Neural cell (in vitro differentiated cells): ENCODE measurements at regions not wholly inside any gene's neighbourhood (a gene's known extent, or its start where the extent isn't known, plus 50 kb on each side); places are given as distances from the start of the nearest gene placed in this dataset.

ENCODE experiments used
- H2AFZ ChIP-seq: fragments of 200-600, 300-800 bp; sonication (generic), shearing (Covaris generic); 2 replicates; pipeline ENCODE4 v1.6.0; 2014; ENCODE audit warnings: low read depth, mild to moderate bottlenecking, antibody characterized with exemption, low read length, moderate library complexity
- H3F3A ChIP-seq: fragments of 200-600 bp; shearing (Covaris generic); 2 replicates; pipeline ENCODE4 v1.6.1; 2016; ENCODE audit warnings: mild to moderate bottlenecking, moderate library complexity, mixed read lengths, antibody characterized with exemption, low read length; ENCODE audit not compliant: insufficient read depth, poor library complexity, severe bottlenecking
- H3K27ac ChIP-seq: fragments of 200-600, 300-800 bp; sonication (generic), shearing (Covaris generic); 2 replicates; pipeline ENCODE4 v1.5.1; 2014; ENCODE audit warnings: mild to moderate bottlenecking, low read length, moderate library complexity
- H3K27me3 ChIP-seq: fragments of 300-800, 200-600 bp; sonication (generic), shearing (Covaris generic); 2 replicates; pipeline ENCODE4 v1.6.0; 2014; ENCODE audit warnings: mild to moderate bottlenecking, low read depth, low read length, moderate library complexity; ENCODE audit not compliant: insufficient read depth
- H3K36me3 ChIP-seq: fragments of 300-800, 200-600 bp; sonication (generic), shearing (Covaris generic); 2 replicates; pipeline ENCODE4 v1.5.1; 2014; ENCODE audit warnings: mild to moderate bottlenecking, antibody characterized with exemption, low read length, moderate library complexity; ENCODE audit not compliant: insufficient read depth
- H3K4me2 ChIP-seq: fragments of 300-800, 200-600 bp; sonication (generic), shearing (Covaris generic); 2 replicates; pipeline ENCODE4 v1.6.0; 2014; ENCODE audit warnings: mild to moderate bottlenecking, low read length
- H3K4me3 ChIP-seq: fragments of 300-800, 200-600 bp; sonication (generic), shearing (Covaris generic); 2 replicates; pipeline ENCODE4 v1.5.1; 2014; ENCODE audit warnings: mild to moderate bottlenecking, low read length, moderate library complexity
- H3K79me2 ChIP-seq: fragments of 200-600 bp; shearing (Covaris generic); replicated peaks from 2 replicates; pipeline ENCODE4 v1.6.0; 2014; ENCODE audit warnings: mild to moderate bottlenecking, low read length, moderate library complexity; ENCODE audit not compliant: insufficient read depth
- H3K9ac ChIP-seq: fragments of 300-800, 200-600 bp; sonication (generic), shearing (Covaris generic); 2 replicates; pipeline ENCODE4 v1.6.1; 2016; ENCODE audit warnings: mild to moderate bottlenecking, low read length, mixed read lengths
- H3K9me2 ChIP-seq: fragments of 200-600 bp; shearing (Covaris generic); 2 replicates; pipeline ENCODE4 v1.6.1; 2016; ENCODE audit warnings: mild to moderate bottlenecking, low read length, mixed read lengths; ENCODE audit not compliant: insufficient read depth
- H3K9me3 ChIP-seq: fragments of 200-600, 300-800 bp; sonication (generic), shearing (Covaris generic); 2 replicates; pipeline ENCODE4 v1.6.1; 2016; ENCODE audit warnings: mild to moderate bottlenecking, mixed run types, low read length, moderate library complexity, mixed read lengths
- H4K20me1 ChIP-seq: fragments of 200-600 bp; shearing (Covaris generic); 2 replicates; pipeline ENCODE4 v1.6.1; 2016; ENCODE audit warnings: mild to moderate bottlenecking, mixed run types; ENCODE audit not compliant: insufficient read depth
- EP300 ChIP-seq: fragments of 450-650 bp; conservative IDR thresholded peaks from 2 replicates; pipeline ENCODE4 v1.6.1; 2014; ENCODE audit warnings: antibody characterized with exemption, mild to moderate bottlenecking, moderate library complexity; ENCODE audit not compliant: poor library complexity, severe bottlenecking
- EZH2 ChIP-seq: fragments of 200-600, 300-800 bp; shearing (Covaris generic), sonication (generic); IDR thresholded peaks from 2 replicates; pipeline ENCODE4 v1.6.1; 2014; ENCODE audit warnings: antibody characterized with exemption, low read length, borderline replicate concordance, mild to moderate bottlenecking; ENCODE audit not compliant: insufficient read depth, poor library complexity, severe bottlenecking
- POLR2AphosphoS5 ChIP-seq: IDR thresholded peaks from 2 replicates; pipeline ENCODE4 v1.6.1; 2012
- RAD21 ChIP-seq: fragments of 450-650 bp; conservative IDR thresholded peaks from 2 replicates; pipeline ENCODE4 v1.6.1; 2014; ENCODE audit warnings: antibody characterized with exemption, mild to moderate bottlenecking, moderate library complexity
- REST ChIP-seq: IDR thresholded peaks from 2 replicates; pipeline ENCODE4 v1.6.1; 2012; ENCODE audit warnings: borderline replicate concordance
- SMC3 ChIP-seq: fragments of 450-650 bp; conservative IDR thresholded peaks from 2 replicates; pipeline ENCODE4 v1.6.1; 2014; ENCODE audit warnings: antibody characterized with exemption, mild to moderate bottlenecking, moderate library complexity; ENCODE audit not compliant: poor library complexity
- TAF1 ChIP-seq: IDR thresholded peaks from 2 replicates; pipeline ENCODE4 v1.6.1; 2012; ENCODE audit warnings: low read depth

GRCh38 chr22:48870436-48870835, 957.2 kb downstream of the BRD1 start:
- no peaks in the 10 kb centered on the region for H4K20me1 ChIP-seq
- no peak overlapping the region for H3K27ac ChIP-seq
- H3K79me2 ChIP-seq = no peaks in the 10 kb centered on the region
- H3K9me3 ChIP-seq = no peaks in the 10 kb centered on the region
- TF ChIP-seq RAD21 (no peak), REST (no peak), TAF1 (no peak)
- H3F3A ChIP-seq = no peaks in the 10 kb centered on the region
- no peaks in the 10 kb centered on the region for H3K9me2 ChIP-seq
- no peak overlapping the region for H2AFZ ChIP-seq
- H3K9ac ChIP-seq = no peak overlapping the region
- no peaks in the 10 kb centered on the region for H3K27me3 ChIP-seq
- H3K4me3 ChIP-seq = no peak overlapping the region
- H3K4me2 ChIP-seq = no peak overlapping the region
- no peaks in the 10 kb centered on the region for H3K36me3 ChIP-seq

- Histone ChIP-seq H3K27me3 (no peaks in the 10 kb centered on the region), H3K9me3 (no peaks in the 10 kb centered on the region), H3F3A (no peaks in the 10 kb centered on the region), H3K4me2 (no peak overlapping the region), H2AFZ (no peak overlapping the region), H3K9me2 (no peaks in the 10 kb centered on the region), H3K27ac (no peak overlapping the region), H3K79me2 (no peaks in the 10 kb centered on the region), H3K4me3 (no peak overlapping the region), H4K20me1 (no peaks in the 10 kb centered on the region), H3K9ac (no peak overlapping the region), H3K36me3 (no peaks in the 10 kb centered on the region)
- TF ChIP-seq EP300 (no peak), EZH2 (no peak), POLR2AphosphoS5 (no peak), RAD21 (no peak), TAF1 (no peak)
These were observed 957.9 kb downstream of the BRD1 start for GRCh38 chr22:48869788-48870187.

- Histone ChIP-seq H3K4me3 (no peak overlapping the region), H3K27ac (no peak overlapping the region), H3K4me2 (no peak overlapping the region), H3K9me3 (no peaks in the 10 kb centered on the region), H3K9ac (no peak overlapping the region), H2AFZ (no peak overlapping the region), H3F3A (no peaks in the 10 kb centered on the region), H3K27me3 (no peaks in the 10 kb centered on the region), H3K36me3 (no peaks in the 10 kb centered on the region), H3K79me2 (no peaks in the 10 kb centered on the region), H3K9me2 (no peaks in the 10 kb centered on the region), H4K20me1 (no peaks in the 10 kb centered on the region)
- TF ChIP-seq REST (no peak), TAF1 (no peak), POLR2AphosphoS5 (no peak), EP300 (no peak), SMC3 (no peak), EZH2 (no peak)
These were observed 958.5 kb downstream of the BRD1 start for GRCh38 chr22:48869161-48869560.
